ENCODE measurements at regions not wholly inside any gene's neighbourhood (a gene's known extent, or its start where the extent isn't known, plus 50 kb on each side); places are given as distances from the start of the nearest gene placed in this dataset.
A peak's percentile ranks its signal among the peaks of the same experiment; 100 is the strongest.

DNA sequence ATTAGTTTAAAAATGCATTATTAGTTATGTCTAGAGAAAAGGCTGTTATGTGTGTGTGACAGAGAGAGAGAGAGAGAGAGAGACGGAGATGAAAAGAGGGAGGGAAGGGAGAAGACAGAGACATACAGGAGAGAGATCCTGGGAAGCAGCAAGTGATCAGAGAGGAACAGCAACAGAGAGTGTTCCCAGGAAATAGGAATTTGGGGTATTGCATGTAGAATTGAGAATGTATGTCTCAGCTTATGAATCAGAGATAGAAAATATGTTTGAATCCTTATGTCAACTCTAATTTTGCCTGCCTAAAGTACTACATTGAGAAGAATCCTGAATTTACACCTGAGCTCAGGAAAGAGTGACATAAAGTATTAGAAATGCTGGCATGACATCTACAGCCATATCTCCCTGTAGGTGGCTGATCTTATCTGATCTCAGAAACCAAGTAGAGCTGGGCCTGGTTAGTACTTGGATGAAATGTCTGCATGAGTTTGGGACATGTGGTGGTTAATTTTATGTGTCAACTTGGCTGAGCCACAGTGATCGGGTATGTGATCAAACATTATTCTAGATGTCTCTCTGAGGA, 130.6 kb downstream of the TENT5A start:
- no peak overlapping the region for H3K27ac ChIP-seq
- no peaks in the 10 kb centered on the region for H3K27me3 ChIP-seq (replicated peaks; ENCODE audit: insufficient read depth)
- 93% methylated on average over 2 of the region's 2 CpGs for WGBS
- H3K9me3 ChIP-seq = no peaks in the 10 kb centered on the region
- no peaks in the 10 kb centered on the region for H3K36me3 ChIP-seq
- no peak for DNase-seq (ENCODE audit: low spot score)
- intact Hi-C loops (cut with DNase I) = no loop called here
- no peaks in the 10 kb centered on the region for H3K4me1 ChIP-seq (replicated peaks)
- no peak overlapping the region for H3K4me3 ChIP-seq
- TF ChIP-seq POLR2A (IDR thresholded peaks at IDR 0.05) (no peak), POLR2AphosphoS5 (IDR thresholded peaks at IDR 0.05) (no peak)
- TF ChIP-seq, protein P1, sequence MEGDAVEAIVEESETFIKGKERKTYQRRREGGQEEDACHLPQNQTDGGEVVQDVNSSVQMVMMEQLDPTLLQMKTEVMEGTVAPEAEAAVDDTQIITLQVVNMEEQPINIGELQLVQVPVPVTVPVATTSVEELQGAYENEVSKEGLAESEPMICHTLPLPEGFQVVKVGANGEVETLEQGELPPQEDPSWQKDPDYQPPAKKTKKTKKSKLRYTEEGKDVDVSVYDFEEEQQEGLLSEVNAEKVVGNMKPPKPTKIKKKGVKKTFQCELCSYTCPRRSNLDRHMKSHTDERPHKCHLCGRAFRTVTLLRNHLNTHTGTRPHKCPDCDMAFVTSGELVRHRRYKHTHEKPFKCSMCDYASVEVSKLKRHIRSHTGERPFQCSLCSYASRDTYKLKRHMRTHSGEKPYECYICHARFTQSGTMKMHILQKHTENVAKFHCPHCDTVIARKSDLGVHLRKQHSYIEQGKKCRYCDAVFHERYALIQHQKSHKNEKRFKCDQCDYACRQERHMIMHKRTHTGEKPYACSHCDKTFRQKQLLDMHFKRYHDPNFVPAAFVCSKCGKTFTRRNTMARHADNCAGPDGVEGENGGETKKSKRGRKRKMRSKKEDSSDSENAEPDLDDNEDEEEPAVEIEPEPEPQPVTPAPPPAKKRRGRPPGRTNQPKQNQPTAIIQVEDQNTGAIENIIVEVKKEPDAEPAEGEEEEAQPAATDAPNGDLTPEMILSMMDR (IDR thresholded peaks at IDR 0.05) = no peak

DNA sequence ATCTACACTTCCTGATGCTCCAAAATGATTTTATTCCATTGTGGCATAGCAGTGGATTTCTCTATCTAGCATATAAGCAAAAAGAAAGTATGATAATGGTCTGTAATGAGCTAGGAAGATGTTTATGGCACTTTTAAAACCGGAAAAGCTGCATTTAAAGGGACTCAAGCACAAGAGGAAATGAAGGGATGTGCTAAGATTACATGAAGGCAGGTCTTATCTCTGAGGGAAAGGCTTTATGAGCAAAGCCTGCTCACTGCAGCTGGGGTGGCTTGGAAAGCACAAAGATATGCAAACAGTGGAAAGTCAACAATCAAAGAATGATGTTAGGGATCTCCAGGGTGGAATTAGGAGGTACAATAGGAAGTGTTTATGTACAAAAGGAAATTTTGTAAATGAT, 138.2 kb downstream of the TENT5A start:
- H3K27me3 ChIP-seq (replicated peaks; ENCODE audit: insufficient read depth) = no peaks in the 10 kb centered on the region
- H3K4me1 ChIP-seq (replicated peaks) = no peaks in the 10 kb centered on the region
- no peaks in the 10 kb centered on the region for H3K9me3 ChIP-seq
- peak; percentile 7 for TF ChIP-seq POLR2AphosphoS5 (IDR thresholded peaks at IDR 0.05)
- no peak for TF ChIP-seq POLR2A (IDR thresholded peaks at IDR 0.05)
- no peaks in the 10 kb centered on the region for H3K36me3 ChIP-seq
- WGBS = 12% methylated on average over 1 of the region's 1 CpG
- no peak overlapping the region for H3K4me3 ChIP-seq
- intact Hi-C loops (cut with DNase I) = no loop called here
- no peak overlapping the region for H3K27ac ChIP-seq
- no peak for DNase-seq (ENCODE audit: low spot score)

DNA sequence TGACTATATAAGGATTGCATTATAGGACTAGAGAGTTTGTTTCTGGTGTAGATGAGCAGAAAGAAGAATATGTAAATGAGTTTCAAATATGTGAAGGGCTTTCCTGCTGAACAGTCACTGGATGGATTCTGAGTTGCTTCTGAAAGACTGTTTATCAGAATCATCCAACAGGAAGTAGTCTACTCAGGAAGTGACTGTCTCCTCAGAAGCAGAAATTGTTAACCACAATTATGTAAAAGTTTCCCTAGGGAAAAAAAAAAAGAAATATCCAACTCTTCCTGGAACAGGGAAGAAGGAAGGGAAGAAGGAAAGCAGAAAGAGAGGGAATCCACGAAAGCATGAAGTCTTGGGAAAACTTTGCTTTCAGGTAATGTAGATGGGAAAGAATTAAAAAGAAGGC, 138.9 kb downstream of the TENT5A start:
- Histone ChIP-seq H3K27ac (no peak overlapping the region), H3K27me3 (replicated peaks; ENCODE audit: insufficient read depth) (no peaks in the 10 kb centered on the region), H3K4me1 (replicated peaks) (no peaks in the 10 kb centered on the region), H3K9me3 (no peaks in the 10 kb centered on the region), H3K4me3 (no peak overlapping the region), H3K36me3 (no peaks in the 10 kb centered on the region)
- no peak for DNase-seq (ENCODE audit: low spot score)
- TF ChIP-seq, protein P1 (IDR thresholded peaks at IDR 0.05) = no peak
- no peak for TF ChIP-seq POLR2A (IDR thresholded peaks at IDR 0.05)
- no peak for TF ChIP-seq POLR2AphosphoS5 (IDR thresholded peaks at IDR 0.05)
- intact Hi-C loops (cut with DNase I) = no loop called here
- 80% methylated on average over 1 of the region's 1 CpG for WGBS

DNA sequence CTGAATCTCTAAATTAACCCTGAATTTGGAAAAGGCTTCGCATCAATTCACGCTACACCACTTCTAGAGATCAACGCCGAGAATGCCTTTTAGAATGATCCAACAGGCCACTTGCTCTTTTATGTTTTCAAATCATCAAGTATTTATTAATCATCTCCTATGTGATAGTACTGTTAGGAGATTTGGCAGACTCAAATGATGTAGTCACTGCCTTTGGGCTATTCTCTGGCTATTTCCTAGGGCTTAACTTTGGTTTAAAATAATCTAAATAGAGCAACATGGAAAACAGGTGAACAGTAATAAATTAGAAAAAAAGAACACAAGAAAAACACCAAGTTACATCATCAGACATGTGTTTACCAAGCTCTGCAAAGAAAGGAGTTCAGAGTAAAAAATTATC, 140.3 kb downstream of the TENT5A start:
- TF ChIP-seq, protein P1 (IDR thresholded peaks at IDR 0.05) = no peak
- no peak for TF ChIP-seq POLR2A (IDR thresholded peaks at IDR 0.05)
- TF ChIP-seq POLR2AphosphoS5 (IDR thresholded peaks at IDR 0.05) = no peak
- 98% methylated on average over 4 of the region's 4 CpGs for WGBS
- H3K4me1 ChIP-seq (replicated peaks) = no peaks in the 10 kb centered on the region
- H3K36me3 ChIP-seq = no peaks in the 10 kb centered on the region
- no peak overlapping the region for H3K4me3 ChIP-seq
- H3K9me3 ChIP-seq = no peaks in the 10 kb centered on the region
- H3K27ac ChIP-seq = no peak overlapping the region
- DNase-seq (ENCODE audit: low spot score) = no peak
- intact Hi-C loops (cut with DNase I) = no loop called here
- H3K27me3 ChIP-seq (replicated peaks; ENCODE audit: insufficient read depth) = no peaks in the 10 kb centered on the region

DNA sequence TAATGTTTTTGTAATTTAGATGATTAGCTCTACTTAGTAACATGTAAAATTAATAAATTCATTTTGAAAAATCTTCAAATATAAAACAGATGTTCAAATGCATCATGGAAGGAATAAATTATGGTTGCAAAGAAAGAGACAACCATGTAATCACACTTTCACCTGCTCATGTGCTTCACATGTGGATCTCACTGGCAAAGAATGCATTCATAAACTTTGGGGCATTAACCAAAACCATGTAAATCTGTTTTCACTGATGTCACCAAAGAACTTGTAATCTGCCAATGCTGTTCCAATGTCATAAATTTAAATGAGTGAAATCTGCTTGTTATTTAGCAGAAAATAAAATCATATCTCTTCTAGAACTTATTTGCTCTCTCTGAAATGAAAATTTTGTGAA, 142.7 kb downstream of the TENT5A start:
- DNase-seq (ENCODE audit: low spot score) = no peak
- H3K27me3 ChIP-seq (replicated peaks; ENCODE audit: insufficient read depth) = no peaks in the 10 kb centered on the region
- intact Hi-C loops (cut with DNase I) = no loop called here
- H3K4me1 ChIP-seq (replicated peaks) = no peaks in the 10 kb centered on the region
- TF ChIP-seq POLR2AphosphoS5 (IDR thresholded peaks at IDR 0.05) (no peak), POLR2A (IDR thresholded peaks at IDR 0.05) (no peak)
- TF ChIP-seq, protein P1 (IDR thresholded peaks at IDR 0.05) = no peak
- no peak overlapping the region for H3K4me3 ChIP-seq
- H3K36me3 ChIP-seq = no peaks in the 10 kb centered on the region
- H3K27ac ChIP-seq = no peak overlapping the region
- H3K9me3 ChIP-seq = no peaks in the 10 kb centered on the region

Data from prostate gland (tissue), 2 donors.